HUES64 (cell line): ENCODE measurements at regions not wholly inside any gene's neighbourhood (a gene's known extent, or its start where the extent isn't known, plus 50 kb on each side); places are given as distances from the start of the nearest gene placed in this dataset.
"Not testable (repeated sequence)": the region's sequence is repeated elsewhere in the genome, so short reads cannot be mapped to it uniquely, and the experiment has no call there.

ENCODE experiments used
- H3K27ac ChIP-seq: 2 replicates; pipeline ENCODE4 v1.7.0; 2013; ENCODE audit warnings: low read depth, low read length, inconsistent platforms
- H3K27me3 ChIP-seq: 2 replicates; pipeline ENCODE4 v1.6.1; 2013; ENCODE audit warnings: mild to moderate bottlenecking, low read length; ENCODE audit not compliant: insufficient read depth
- H3K36me3 ChIP-seq: 2 replicates; pipeline ENCODE4 v1.6.1; 2013; ENCODE audit warnings: mild to moderate bottlenecking, low read length; ENCODE audit not compliant: insufficient read depth
- H3K4me1 ChIP-seq: 2 replicates; pipeline ENCODE4 v1.6.1; 2013; ENCODE audit warnings: mild to moderate bottlenecking, low read length, moderate library complexity; ENCODE audit not compliant: insufficient read depth
- H3K4me3 ChIP-seq: 2 replicates; pipeline ENCODE4 v1.5.1; 2013; ENCODE audit warnings: mild to moderate bottlenecking, low read length, moderate library complexity
- H3K9ac ChIP-seq: 2 replicates; pipeline ENCODE4 v1.6.1; 2013; ENCODE audit warnings: mild to moderate bottlenecking, low read depth, low read length
- H3K9me3 ChIP-seq: 2 replicates; pipeline ENCODE4 v1.6.1; 2013; ENCODE audit warnings: low read depth, low read length; ENCODE audit not compliant: insufficient read depth
- WGBS: fragments of 150-250, 120-280 bp; methylation state at CpG from one replicate; pipeline ENCODE4 v1.1.7; 2013; ENCODE audit warnings: missing lambda C conversion rate; 5-methylcytosine and 5-hydroxymethylcytosine counted together

- H3K27me3 ChIP-seq, result no peaks in the 10 kb centered on the region
- no peaks in the 10 kb centered on the region for H3K4me1 ChIP-seq
- H3K9ac ChIP-seq, result no peak overlapping the region
- H3K36me3 ChIP-seq, result no peaks in the 10 kb centered on the region
- H3K4me3 ChIP-seq, result no peak overlapping the region
- H3K9me3 ChIP-seq, result no peaks in the 10 kb centered on the region
- no peak overlapping the region for H3K27ac ChIP-seq
Measured at GRCh38 chr1:99062192-99062591, 57.5 kb upstream of the PLPPR5 start.

- Histone ChIP-seq H3K4me1 (peaks cover 24% of the 10 kb centered on the region), H3K9me3 (no peaks in the 10 kb centered on the region), H3K27ac (peak overlapping the region; percentile 69; the same call in 1 of the 2 replicates), H3K36me3 (no peaks in the 10 kb centered on the region), H3K9ac (no peak overlapping the region), H3K4me3 (no peak overlapping the region), H3K27me3 (no peaks in the 10 kb centered on the region)
- WGBS, result 32% methylated on average over 3 of the region's 3 CpGs
Measured at GRCh38 chr1:99069146-99069545, 64.5 kb upstream of the PLPPR5 start.

GRCh38 chr1:99078529-99078928, 73.9 kb upstream of the PLPPR5 start:
- H3K4me1 ChIP-seq, H3K27me3 ChIP-seq, H3K4me3 ChIP-seq, H3K27ac ChIP-seq, H3K9me3 ChIP-seq, H3K9ac ChIP-seq, H3K36me3 ChIP-seq: not testable (repeated sequence)
- WGBS, result 93% methylated on average over 31 of the region's 31 CpGs

GRCh38 chr1:99082366-99082765, 77.7 kb upstream of the PLPPR5 start:
- Histone ChIP-seq H3K9me3 (no peaks in the 10 kb centered on the region), H3K27ac (no peak overlapping the region), H3K4me1 (no peaks in the 10 kb centered on the region), H3K4me3 (no peak overlapping the region), H3K27me3 (no peaks in the 10 kb centered on the region), H3K36me3 (no peaks in the 10 kb centered on the region), H3K9ac (no peak overlapping the region)
- WGBS, result 95% methylated on average over 2 of the region's 2 CpGs

- no peak overlapping the region for H3K4me3 ChIP-seq
- WGBS, result 86% methylated on average over 3 of the region's 4 CpGs
- no peaks in the 10 kb centered on the region for H3K9me3 ChIP-seq
- H3K36me3 ChIP-seq, result no peaks in the 10 kb centered on the region
- H3K4me1 ChIP-seq, result no peaks in the 10 kb centered on the region
- H3K27ac ChIP-seq, result no peak overlapping the region
- no peak overlapping the region for H3K9ac ChIP-seq
- no peaks in the 10 kb centered on the region for H3K27me3 ChIP-seq
Measured at GRCh38 chr1:99083338-99083737, 78.7 kb upstream of the PLPPR5 start.

- H3K9ac ChIP-seq, result no peak overlapping the region
- 100% methylated on average over 1 of the region's 1 CpG for WGBS
Measured at GRCh38 chr1:99084562-99084961, 79.9 kb upstream of the PLPPR5 start.

GRCh38 chr1:99086057-99086456, 81.4 kb upstream of the PLPPR5 start:
- Histone ChIP-seq H3K27ac (no peak overlapping the region), H3K4me1 (no peaks in the 10 kb centered on the region)

More at GRCh38 chr1:99084562-99084961, 79.9 kb upstream of the PLPPR5 start:
- Histone ChIP-seq H3K36me3 (no peaks in the 10 kb centered on the region), H3K27ac (no peak overlapping the region), H3K4me3 (no peak overlapping the region), H3K27me3 (no peaks in the 10 kb centered on the region), H3K4me1 (no peaks in the 10 kb centered on the region), H3K9me3 (no peaks in the 10 kb centered on the region)

GRCh38 chr1:99098589-99098988, 93.9 kb upstream of the PLPPR5 start:
- Histone ChIP-seq H3K4me1 (no peaks in the 10 kb centered on the region), H3K9me3 (no peaks in the 10 kb centered on the region), H3K27me3 (no peaks in the 10 kb centered on the region), H3K9ac (no peak overlapping the region), H3K27ac (no peak overlapping the region), H3K36me3 (no peaks in the 10 kb centered on the region), H3K4me3 (no peak overlapping the region)
- 100% methylated on average over 1 of the region's 1 CpG for WGBS

More at GRCh38 chr1:99086057-99086456, 81.4 kb upstream of the PLPPR5 start:
- H3K9me3 ChIP-seq, result no peaks in the 10 kb centered on the region
- no peaks in the 10 kb centered on the region for H3K36me3 ChIP-seq
- no CpG with 5 or more reads among the region's 1 CpG for WGBS
- no peak overlapping the region for H3K4me3 ChIP-seq
- no peak overlapping the region for H3K9ac ChIP-seq
- no peaks in the 10 kb centered on the region for H3K27me3 ChIP-seq

GRCh38 chr1:99106274-99106673, 101.6 kb upstream of the PLPPR5 start:
- no peaks in the 10 kb centered on the region for H3K27me3 ChIP-seq
- no peak overlapping the region for H3K27ac ChIP-seq
- no peak overlapping the region for H3K4me3 ChIP-seq
- H3K9me3 ChIP-seq, result no peaks in the 10 kb centered on the region
- WGBS, result 93% methylated on average over 1 of the region's 1 CpG
- H3K9ac ChIP-seq, result no peak overlapping the region
- H3K4me1 ChIP-seq, result no peaks in the 10 kb centered on the region
- no peaks in the 10 kb centered on the region for H3K36me3 ChIP-seq

- no peak overlapping the region for H3K9ac ChIP-seq
- WGBS, result 97% methylated on average over 4 of the region's 7 CpGs
- no peak overlapping the region for H3K4me3 ChIP-seq
- H3K36me3 ChIP-seq, result no peaks in the 10 kb centered on the region
- no peaks in the 10 kb centered on the region for H3K27me3 ChIP-seq
- no peak overlapping the region for H3K27ac ChIP-seq
- no peaks in the 10 kb centered on the region for H3K9me3 ChIP-seq
- H3K4me1 ChIP-seq, result no peaks in the 10 kb centered on the region
Measured at GRCh38 chr1:99107680-99108079, 103.0 kb upstream of the PLPPR5 start.

- H3K27ac ChIP-seq, result no peak overlapping the region
Measured at GRCh38 chr1:99110140-99111041, 105.7 kb upstream of the PLPPR5 start.

More at GRCh38 chr1:99110140-99111041, 105.7 kb upstream of the PLPPR5 start:
- 86% methylated on average over 6 of the region's 6 CpGs for WGBS
- Histone ChIP-seq H3K4me3 (no peak overlapping the region), H3K9ac (no peak overlapping the region), H3K27me3 (no peaks in the 10 kb centered on the region), H3K4me1 (no peaks in the 10 kb centered on the region), H3K9me3 (no peaks in the 10 kb centered on the region), H3K36me3 (no peaks in the 10 kb centered on the region)
